ENCODE measurements at regions not wholly inside any gene's neighbourhood (a gene's known extent, or its start where the extent isn't known, plus 50 kb on each side); places are given as distances from the start of the nearest gene placed in this dataset.

DNA sequence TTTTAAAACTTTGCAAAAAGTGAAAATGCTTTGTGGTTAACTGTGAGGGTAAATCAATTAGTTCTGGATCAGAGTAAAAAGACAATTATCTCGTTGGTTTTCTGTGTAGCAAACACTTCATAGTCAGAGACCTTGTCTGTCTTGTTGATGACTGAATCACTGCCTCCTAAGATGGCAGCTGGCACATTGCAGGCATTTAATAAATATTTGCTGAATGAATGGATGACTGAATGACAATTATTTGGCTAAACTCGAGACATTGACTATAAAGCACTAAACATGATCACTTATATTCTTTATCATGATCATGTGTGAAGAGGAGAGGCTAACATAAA lies 96.2 kb downstream of the MAIP1 start:
- ChIA-PET CTCF (no interaction called here), POLR2A (ENCODE audit: low non-redundant PET) (no interaction called here)
- no peak for DNase-seq (ENCODE audit: low spot score)
- Histone ChIP-seq H3K9me3 (ENCODE audit: low read depth, low read length, poor library complexity, severe bottlenecking) (no peaks in the 10 kb centered on the region), H3K4me1 (ENCODE audit: insufficient read depth, low read length, poor library complexity, severe bottlenecking) (peaks cover 21% of the 10 kb centered on the region), H3K4me3 (ENCODE audit: low read depth, low read length, poor library complexity, severe bottlenecking) (no peak overlapping the region), H3K27me3 (replicated peaks; ENCODE audit: insufficient read depth, low read depth, low read length, poor library complexity) (no peaks in the 10 kb centered on the region), H3K27ac (ENCODE audit: low read depth, low read length, poor library complexity, severe bottlenecking) (no peak overlapping the region), H3K36me3 (ENCODE audit: insufficient read depth, low read length, poor library complexity, severe bottlenecking) (no peaks in the 10 kb centered on the region)
- intact Hi-C loops (cut with micrococcal nuclease; ENCODE audit: unreplicated experiment), result no loop called here
- no peak for TF ChIP-seq EZH2 (IDR thresholded peaks at IDR 0.05; ENCODE audit: borderline replicate concordance, low read depth, low read length, poor library complexity, severe bottlenecking)
- TF ChIP-seq, protein P1, sequence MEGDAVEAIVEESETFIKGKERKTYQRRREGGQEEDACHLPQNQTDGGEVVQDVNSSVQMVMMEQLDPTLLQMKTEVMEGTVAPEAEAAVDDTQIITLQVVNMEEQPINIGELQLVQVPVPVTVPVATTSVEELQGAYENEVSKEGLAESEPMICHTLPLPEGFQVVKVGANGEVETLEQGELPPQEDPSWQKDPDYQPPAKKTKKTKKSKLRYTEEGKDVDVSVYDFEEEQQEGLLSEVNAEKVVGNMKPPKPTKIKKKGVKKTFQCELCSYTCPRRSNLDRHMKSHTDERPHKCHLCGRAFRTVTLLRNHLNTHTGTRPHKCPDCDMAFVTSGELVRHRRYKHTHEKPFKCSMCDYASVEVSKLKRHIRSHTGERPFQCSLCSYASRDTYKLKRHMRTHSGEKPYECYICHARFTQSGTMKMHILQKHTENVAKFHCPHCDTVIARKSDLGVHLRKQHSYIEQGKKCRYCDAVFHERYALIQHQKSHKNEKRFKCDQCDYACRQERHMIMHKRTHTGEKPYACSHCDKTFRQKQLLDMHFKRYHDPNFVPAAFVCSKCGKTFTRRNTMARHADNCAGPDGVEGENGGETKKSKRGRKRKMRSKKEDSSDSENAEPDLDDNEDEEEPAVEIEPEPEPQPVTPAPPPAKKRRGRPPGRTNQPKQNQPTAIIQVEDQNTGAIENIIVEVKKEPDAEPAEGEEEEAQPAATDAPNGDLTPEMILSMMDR (conservative IDR thresholded peaks at IDR 0.05; ENCODE audit: low read depth, low read length), result no peak
- no TSS peak for BruUV-seq (replicated peaks)

DNA sequence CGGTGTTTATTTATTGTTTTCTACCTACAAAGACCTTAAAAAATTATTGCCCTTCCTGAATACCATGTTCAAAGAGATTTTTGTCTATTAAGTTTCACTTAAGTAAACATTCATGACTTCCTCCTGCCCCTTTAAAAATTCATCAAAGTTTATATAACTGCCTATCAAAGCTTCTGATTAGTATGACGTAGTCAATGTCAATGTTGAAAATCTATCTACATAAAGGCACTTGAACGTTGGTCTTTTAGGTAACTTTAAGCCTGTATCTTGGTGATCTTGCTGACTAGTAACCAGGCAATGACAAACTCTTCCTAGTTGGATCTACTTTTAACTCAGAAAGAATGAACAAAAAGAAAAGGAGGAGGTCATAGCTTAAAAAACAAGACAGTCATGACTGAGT lies 97.2 kb downstream of the MAIP1 start:
- H3K36me3 ChIP-seq (ENCODE audit: insufficient read depth, low read length, poor library complexity, severe bottlenecking), result no peaks in the 10 kb centered on the region
- no TSS peak for BruUV-seq (replicated peaks)

GRCh38 chr2:200054681-200055468 lies 99.5 kb downstream of the MAIP1 start:
- H3K4me1 ChIP-seq (ENCODE audit: insufficient read depth, low read length, poor library complexity, severe bottlenecking), result peaks cover 21% of the 10 kb centered on the region
- no peak overlapping the region for H3K27ac ChIP-seq (ENCODE audit: low read depth, low read length, poor library complexity, severe bottlenecking)
- H3K4me3 ChIP-seq (ENCODE audit: low read depth, low read length, poor library complexity, severe bottlenecking), result no peak overlapping the region
- H3K36me3 ChIP-seq (ENCODE audit: insufficient read depth, low read length, poor library complexity, severe bottlenecking), result no peaks in the 10 kb centered on the region
- no peak for DNase-seq (ENCODE audit: low spot score)
- no TSS peak for BruUV-seq (replicated peaks)
- CTCF ChIA-PET, result interaction anchor here (0.6 kb wide), 1 partner anchor 1791 kb away, joined by 3 read pairs; no protein-coding TSS in a partner anchor
- POLR2A ChIA-PET (ENCODE audit: low non-redundant PET), result no interaction called here
- H3K9me3 ChIP-seq (ENCODE audit: low read depth, low read length, poor library complexity, severe bottlenecking), result no peaks in the 10 kb centered on the region
- TF ChIP-seq, protein P1 (conservative IDR thresholded peaks at IDR 0.05; ENCODE audit: low read depth, low read length), result no peak
- no peak for TF ChIP-seq EZH2 (IDR thresholded peaks at IDR 0.05; ENCODE audit: borderline replicate concordance, low read depth, low read length, poor library complexity, severe bottlenecking)
- H3K27me3 ChIP-seq (replicated peaks; ENCODE audit: insufficient read depth, low read depth, low read length, poor library complexity), result no peaks in the 10 kb centered on the region
- intact Hi-C loops (cut with micrococcal nuclease; ENCODE audit: unreplicated experiment), result no loop called here

More for the DNA sequence above, 97.2 kb downstream of the MAIP1 start:
- H3K4me1 ChIP-seq (ENCODE audit: insufficient read depth, low read length, poor library complexity, severe bottlenecking), result peaks cover 21% of the 10 kb centered on the region
- H3K27me3 ChIP-seq (replicated peaks; ENCODE audit: insufficient read depth, low read depth, low read length, poor library complexity), result no peaks in the 10 kb centered on the region
- intact Hi-C loops (cut with micrococcal nuclease; ENCODE audit: unreplicated experiment), result no loop called here
- ChIA-PET CTCF (no interaction called here), POLR2A (ENCODE audit: low non-redundant PET) (no interaction called here)
- no peak overlapping the region for H3K27ac ChIP-seq (ENCODE audit: low read depth, low read length, poor library complexity, severe bottlenecking)
- H3K4me3 ChIP-seq (ENCODE audit: low read depth, low read length, poor library complexity, severe bottlenecking), result no peak overlapping the region
- no peak for DNase-seq (ENCODE audit: low spot score)
- TF ChIP-seq, protein P1 (conservative IDR thresholded peaks at IDR 0.05; ENCODE audit: low read depth, low read length), result no peak
- no peak for TF ChIP-seq EZH2 (IDR thresholded peaks at IDR 0.05; ENCODE audit: borderline replicate concordance, low read depth, low read length, poor library complexity, severe bottlenecking)
- no peaks in the 10 kb centered on the region for H3K9me3 ChIP-seq (ENCODE audit: low read depth, low read length, poor library complexity, severe bottlenecking)

Data from A673 (cell line).